ENCODE measurements at regions not wholly inside any gene's neighbourhood (a gene's known extent, or its start where the extent isn't known, plus 50 kb on each side); places are given as distances from the start of the nearest gene placed in this dataset.

GRCh38 chr2:30332791-30333453, 101.6 kb downstream of the LBH start:
- H3K27ac ChIP-seq (ENCODE audit: low read depth, low read length): no peak overlapping the region
- no peak overlapping the region for H3K4me3 ChIP-seq (ENCODE audit: insufficient read depth, low read depth, low read length)
- no peaks in the 10 kb centered on the region for H3K36me3 Mint-ChIP-seq (ENCODE audit: low read depth, unreplicated experiment)
- H3K4me2 ChIP-seq (ENCODE audit: low read length): no peak overlapping the region
- no peaks in the 10 kb centered on the region for H3K27me3 ChIP-seq (ENCODE audit: insufficient read depth, low read length)
- no peaks in the 10 kb centered on the region for H3K36me3 ChIP-seq (ENCODE audit: insufficient read depth, low read length)
- H3K27me3 Mint-ChIP-seq (ENCODE audit: low read depth, unreplicated experiment): no peaks in the 10 kb centered on the region
- no peaks in the 10 kb centered on the region for H4K20me1 ChIP-seq (ENCODE audit: insufficient read depth, low read length)
- peaks cover 10% of the 10 kb centered on the region for H3K4me1 Mint-ChIP-seq (ENCODE audit: low read depth, unreplicated experiment)
- H3K9me3 Mint-ChIP-seq (ENCODE audit: unreplicated experiment): no peaks in the 10 kb centered on the region
- H3K79me2 ChIP-seq (ENCODE audit: insufficient read depth, low read length): no peaks in the 10 kb centered on the region
- no peak for FAIRE-seq
- no peaks in the 10 kb centered on the region for H3K9me3 ChIP-seq (ENCODE audit: insufficient read depth, low read depth, low read length)
- no peak overlapping the region for H3K27ac Mint-ChIP-seq (ENCODE audit: unreplicated experiment)
- H3K4me3 Mint-ChIP-seq (ENCODE audit: unreplicated experiment): no peak overlapping the region
- no peak overlapping the region for H2AFZ ChIP-seq (ENCODE audit: low read depth, low read length)
- H3K4me1 ChIP-seq (ENCODE audit: insufficient read depth, low read length): no peaks in the 10 kb centered on the region
- H3K9ac ChIP-seq (ENCODE audit: low read length): no peak overlapping the region
- DNase-seq (ENCODE audit: low read depth): no peak
- TF ChIP-seq CTCF (IDR thresholded peaks at IDR 0.05; ENCODE audit: insufficient read depth, low read depth, low read length): no peak
- TF ChIP-seq EZH2 (IDR thresholded peaks at IDR 0.05; ENCODE audit: insufficient read depth, low read length): no peak

GRCh38 chr2:30334762-30335363, 103.5 kb downstream of the LBH start:
- Mint-ChIP-seq H3K36me3 (ENCODE audit: low read depth, unreplicated experiment) (peaks cover 2% of the 10 kb centered on the region), H3K4me1 (ENCODE audit: low read depth, unreplicated experiment) (peaks cover 10% of the 10 kb centered on the region), H3K27ac (ENCODE audit: unreplicated experiment) (no peak overlapping the region), H3K27me3 (ENCODE audit: low read depth, unreplicated experiment) (no peaks in the 10 kb centered on the region), H3K4me3 (ENCODE audit: unreplicated experiment) (no peak overlapping the region), H3K9me3 (ENCODE audit: unreplicated experiment) (no peaks in the 10 kb centered on the region)
- Histone ChIP-seq H3K79me2 (ENCODE audit: insufficient read depth, low read length) (no peaks in the 10 kb centered on the region), H3K27ac (ENCODE audit: low read depth, low read length) (no peak overlapping the region), H3K27me3 (ENCODE audit: insufficient read depth, low read length) (no peaks in the 10 kb centered on the region), H4K20me1 (ENCODE audit: insufficient read depth, low read length) (no peaks in the 10 kb centered on the region), H3K9me3 (ENCODE audit: insufficient read depth, low read depth, low read length) (no peaks in the 10 kb centered on the region), H3K4me1 (ENCODE audit: insufficient read depth, low read length) (no peaks in the 10 kb centered on the region), H2AFZ (ENCODE audit: low read depth, low read length) (no peak overlapping the region), H3K4me2 (ENCODE audit: low read length) (no peak overlapping the region), H3K9ac (ENCODE audit: low read length) (no peak overlapping the region), H3K36me3 (ENCODE audit: insufficient read depth, low read length) (no peaks in the 10 kb centered on the region), H3K4me3 (ENCODE audit: insufficient read depth, low read depth, low read length) (no peak overlapping the region)
- DNase-seq (ENCODE audit: low read depth) (no peak), FAIRE-seq (no peak)
- TF ChIP-seq EZH2 (IDR thresholded peaks at IDR 0.05; ENCODE audit: insufficient read depth, low read length) (no peak), CTCF (IDR thresholded peaks at IDR 0.05; ENCODE audit: insufficient read depth, low read depth, low read length) (no peak)

- no peak overlapping the region for H3K27ac ChIP-seq (ENCODE audit: low read depth, low read length)
- DNase-seq (ENCODE audit: low read depth) (peak; percentile 29), FAIRE-seq (no peak)
- no peak overlapping the region for H3K9ac ChIP-seq (ENCODE audit: low read length)
- H3K4me3 ChIP-seq (ENCODE audit: insufficient read depth, low read depth, low read length): no peak overlapping the region
- H3K4me2 ChIP-seq (ENCODE audit: low read length): no peak overlapping the region
- no peaks in the 10 kb centered on the region for H3K27me3 ChIP-seq (ENCODE audit: insufficient read depth, low read length)
- H2AFZ ChIP-seq (ENCODE audit: low read depth, low read length): no peak overlapping the region
- H3K4me3 Mint-ChIP-seq (ENCODE audit: unreplicated experiment): no peak overlapping the region
- no peaks in the 10 kb centered on the region for H3K36me3 ChIP-seq (ENCODE audit: insufficient read depth, low read length)
- no peaks in the 10 kb centered on the region for H3K27me3 Mint-ChIP-seq (ENCODE audit: low read depth, unreplicated experiment)
- H3K27ac Mint-ChIP-seq (ENCODE audit: unreplicated experiment): no peak overlapping the region
- TF ChIP-seq EZH2 (IDR thresholded peaks at IDR 0.05; ENCODE audit: insufficient read depth, low read length) (no peak), CTCF (IDR thresholded peaks at IDR 0.05; ENCODE audit: insufficient read depth, low read depth, low read length) (no peak)
- H3K79me2 ChIP-seq (ENCODE audit: insufficient read depth, low read length): no peaks in the 10 kb centered on the region
- peaks cover 10% of the 10 kb centered on the region for H3K4me1 Mint-ChIP-seq (ENCODE audit: low read depth, unreplicated experiment)
- peaks cover 3% of the 10 kb centered on the region for H3K36me3 Mint-ChIP-seq (ENCODE audit: low read depth, unreplicated experiment)
- H4K20me1 ChIP-seq (ENCODE audit: insufficient read depth, low read length): no peaks in the 10 kb centered on the region
- no peaks in the 10 kb centered on the region for H3K4me1 ChIP-seq (ENCODE audit: insufficient read depth, low read length)
- no peaks in the 10 kb centered on the region for H3K9me3 Mint-ChIP-seq (ENCODE audit: unreplicated experiment)
- no peaks in the 10 kb centered on the region for H3K9me3 ChIP-seq (ENCODE audit: insufficient read depth, low read depth, low read length)
These were observed 104.8 kb downstream of the LBH start for GRCh38 chr2:30336084-30336483.

Data from astrocyte (in vitro differentiated cells and primary cell).